Sigmoid colon (tissue), 6 donors: ENCODE measurements at regions not wholly inside any gene's neighbourhood (a gene's known extent, or its start where the extent isn't known, plus 50 kb on each side); places are given as distances from the start of the nearest gene placed in this dataset.

Source experiments
- DNase-seq: peaks from one replicate; pipeline ENCODE4 v3.0.0-alpha.2; 2019
- H3K27ac ChIP-seq, 4 donors: fragments of 200-600 bp; sonication (generic); one replicate each; pipeline ENCODE4 v1.5.1; 2016 to 2019; ENCODE audit warnings: mild to moderate bottlenecking in 1 of 4
- H3K27me3 ChIP-seq, 3 donors: fragments of 200-600 bp; sonication (generic); one replicate each; pipeline ENCODE4 v1.5.1; 2019; ENCODE audit warnings: mild to moderate bottlenecking in 1 of 3
- H3K36me3 ChIP-seq, 4 donors: fragments of 200-600 bp; sonication (generic); one replicate each; pipeline ENCODE4 v1.5.1; 2016 to 2019
- H3K4me1 ChIP-seq, 4 donors: fragments of 200-600 bp; sonication (generic); one replicate each; pipeline ENCODE4 v1.5.1; 2017 to 2019
- H3K4me3 ChIP-seq, 4 donors: fragments of 200-600 bp; sonication (generic); one replicate each; pipeline ENCODE4 v1.5.1; 2017 to 2019; ENCODE audit warnings: mild to moderate bottlenecking in 2 of 4, moderate library complexity in 1 of 4
- H3K9me3 ChIP-seq, 4 donors: fragments of 200-600 bp in 3 of 4; sonication (generic) in 3 of 4; one replicate each; pipeline versions ENCODE4 v1.5.1 to v1.6.1; 2013 to 2019
- CTCF ChIP-seq, 4 experiments: fragments of 450-650 bp in 3 of 4; fragments of 200-600 bp in 1 of 4; IDR thresholded peaks; one replicate each; pipeline ENCODE4 v1.5.1; 2016 to 2019; ENCODE audit warnings: antibody characterized with exemption in 4 of 4, mild to moderate bottlenecking in 3 of 4, moderate library complexity in 2 of 4
- EP300 ChIP-seq, 4 donors: sonication (generic); formaldehyde crosslinking; IDR thresholded peaks; one replicate each; pipeline ENCODE4 v1.6.1; 2017; ENCODE audit warnings: antibody characterized with exemption in 4 of 4
- POLR2A ChIP-seq, 2 donors: fragments of 450-650 bp; IDR thresholded peaks; one replicate each; pipeline ENCODE4 v1.6.1; 2016; ENCODE audit warnings: antibody characterized with exemption in 2 of 2, mild to moderate bottlenecking in 2 of 2, moderate library complexity in 2 of 2
- POLR2AphosphoS5 ChIP-seq, 4 donors: sonication (generic); formaldehyde crosslinking; IDR thresholded peaks; one replicate each; pipeline ENCODE4 v1.6.1; 2017; ENCODE audit warnings: antibody characterized with exemption in 4 of 4
- WGBS, 2 donors: extraction: QIAGEN DNeasy Blood & Tissue Kit; methylation state at CpG; one replicate each; pipeline ENCODE4 v1.1.7; 2013; 5-methylcytosine and 5-hydroxymethylcytosine counted together
- intact Hi-C: fragments of 100-400 bp; cut with DNase I; formaldehyde crosslinking; loops from one replicate; pipeline ENCODE4 v1.15.1; 2023
- donor health status: healthy with polysubstance abuse.
- donor health status: healthy.

GRCh38 chr18:47323158-47323557 lies 71.7 kb upstream of the SKOR2 start:
- intact Hi-C loops = no loop called here
- Histone ChIP-seq H3K27ac (no peak overlapping the region), H3K9me3 (no peaks in the 10 kb centered on the region), H3K36me3 (no peaks in the 10 kb centered on the region), H3K4me1 (no peaks in the 10 kb centered on the region), H3K27me3 (no peaks in the 10 kb centered on the region), H3K4me3 (no peak overlapping the region)
- TF ChIP-seq POLR2AphosphoS5 (IDR thresholded peaks at IDR 0.05) = no peak
- no peak for TF ChIP-seq CTCF (IDR thresholded peaks at IDR 0.05)
- no peak for TF ChIP-seq POLR2A (IDR thresholded peaks at IDR 0.05)
- no peak for TF ChIP-seq EP300 (IDR thresholded peaks at IDR 0.05)
- DNase-seq = no peak
- 82 to 83% methylated on average over 3 of the region's 3 CpGs for WGBS, 2 donors

- no peaks in the 10 kb centered on the region for H3K27me3 ChIP-seq
- 91 to 92% methylated on average over 3 of the region's 3 CpGs for WGBS, 2 donors
Measured at GRCh38 chr18:47321815-47322214, 70.4 kb upstream of the SKOR2 start.

GRCh38 chr18:47317824-47318508 lies 66.5 kb upstream of the SKOR2 start:
- H3K36me3 ChIP-seq = no peaks in the 10 kb centered on the region
- intact Hi-C loops = no loop called here

More at GRCh38 chr18:47321815-47322214, 70.4 kb upstream of the SKOR2 start:
- no peak overlapping the region for H3K4me3 ChIP-seq
- TF ChIP-seq POLR2AphosphoS5 (IDR thresholded peaks at IDR 0.05) (no peak), EP300 (IDR thresholded peaks at IDR 0.05) (no peak), CTCF (IDR thresholded peaks at IDR 0.05) (no peak), POLR2A (IDR thresholded peaks at IDR 0.05) (no peak)
- no peak overlapping the region for H3K27ac ChIP-seq
- H3K9me3 ChIP-seq = no peaks in the 10 kb centered on the region
- no peaks in the 10 kb centered on the region for H3K36me3 ChIP-seq
- H3K4me1 ChIP-seq = no peaks in the 10 kb centered on the region
- no peak for DNase-seq
- intact Hi-C loops = no loop called here

GRCh38 chr18:47316924-47317323 lies 65.5 kb upstream of the SKOR2 start:
- 79 to 83% methylated on average over 4 of the region's 4 CpGs for WGBS, 2 donors
- H3K36me3 ChIP-seq = no peaks in the 10 kb centered on the region

More at GRCh38 chr18:47317824-47318508, 66.5 kb upstream of the SKOR2 start:
- no peak overlapping the region for H3K27ac ChIP-seq
- no peak for TF ChIP-seq POLR2AphosphoS5 (IDR thresholded peaks at IDR 0.05)
- no peak for TF ChIP-seq POLR2A (IDR thresholded peaks at IDR 0.05)
- no peak for TF ChIP-seq EP300 (IDR thresholded peaks at IDR 0.05)
- TF ChIP-seq CTCF (IDR thresholded peaks at IDR 0.05) = no peak
- DNase-seq = no peak
- no peak overlapping the region for H3K4me3 ChIP-seq
- 42 to 79% methylated on average over 1 of the region's 1 CpG for WGBS, 2 donors
- H3K9me3 ChIP-seq = no peaks in the 10 kb centered on the region
- no peaks in the 10 kb centered on the region for H3K4me1 ChIP-seq
- no peaks in the 10 kb centered on the region for H3K27me3 ChIP-seq

More at GRCh38 chr18:47316924-47317323, 65.5 kb upstream of the SKOR2 start:
- TF ChIP-seq EP300 (IDR thresholded peaks at IDR 0.05) (no peak), CTCF (IDR thresholded peaks at IDR 0.05) (no peak), POLR2AphosphoS5 (IDR thresholded peaks at IDR 0.05) (no peak), POLR2A (IDR thresholded peaks at IDR 0.05) (no peak)
- H3K4me1 ChIP-seq = no peaks in the 10 kb centered on the region
- H3K27ac ChIP-seq = no peak overlapping the region
- H3K9me3 ChIP-seq = no peaks in the 10 kb centered on the region
- no peak overlapping the region for H3K4me3 ChIP-seq
- intact Hi-C loops = no loop called here
- H3K27me3 ChIP-seq = no peaks in the 10 kb centered on the region
- DNase-seq = no peak
